HG03442 (cell line): ENCODE measurements at regions not wholly inside any gene's neighbourhood (a gene's known extent, or its start where the extent isn't known, plus 50 kb on each side); places are given as distances from the start of the nearest gene placed in this dataset.
"Not testable (repeated sequence)": the region's sequence is repeated elsewhere in the genome, so short reads cannot be mapped to it uniquely, and the experiment has no call there.

Experiments
- ATAC-seq: cut with Tn5 transposase; IDR thresholded peaks from one replicate; pipeline ENCODE4 v1.9.1; 2021; ENCODE audit warnings: mild to moderate bottlenecking, moderate library complexity; ENCODE audit not compliant: unreplicated experiment

- no peak for ATAC-seq
Observed at GRCh38 chr5:98516701-98517100, 256.8 kb upstream of the RGMB start.

GRCh38 chr5:98517560-98518366 lies 255.7 kb upstream of the RGMB start:
- no peak for ATAC-seq

DNA sequence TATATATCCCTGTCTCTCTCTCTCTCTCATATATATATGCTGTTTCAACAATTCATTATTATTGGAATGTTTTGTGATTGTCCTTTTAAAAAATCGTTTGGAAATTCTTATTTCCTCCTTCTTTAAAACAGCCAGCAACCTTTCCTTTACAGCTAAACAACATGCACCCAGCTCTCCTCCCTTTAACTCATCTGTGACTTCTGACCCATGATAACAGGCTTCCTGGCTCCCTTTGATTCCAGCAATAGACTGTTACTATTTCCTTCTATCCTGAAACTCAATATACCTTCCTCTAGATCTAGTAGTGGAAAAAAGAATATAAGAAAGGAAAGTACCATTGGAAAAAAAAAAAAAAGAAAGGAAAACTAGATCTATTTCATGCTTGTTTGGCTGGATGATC lies 254.7 kb upstream of the RGMB start:
- no peak for ATAC-seq

GRCh38 chr5:98519571-98519970 lies 253.9 kb upstream of the RGMB start:
- ATAC-seq: no peak

- ATAC-seq: no peak
Observed at GRCh38 chr5:98521821-98522220, 251.6 kb upstream of the RGMB start.

DNA sequence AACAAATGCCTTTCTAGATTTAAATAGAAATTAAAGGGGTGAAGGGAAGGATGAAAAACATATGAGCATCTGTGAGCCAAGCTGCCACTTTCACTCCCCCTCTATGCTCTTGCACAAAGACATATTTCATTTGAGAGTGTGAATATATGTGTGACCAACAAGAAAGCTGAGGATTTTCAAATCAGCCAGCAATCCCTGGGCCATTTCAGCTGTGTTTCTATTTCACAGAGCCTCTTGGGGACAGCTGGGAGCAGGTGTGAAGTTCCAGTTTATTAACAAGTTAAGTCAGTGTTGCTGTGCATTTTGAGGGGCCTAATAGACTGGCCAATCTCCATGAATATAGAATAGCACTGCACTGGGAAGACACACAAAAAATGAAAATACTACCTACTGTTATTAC lies 248.7 kb upstream of the RGMB start:
- no peak for ATAC-seq

- ATAC-seq: no peak
Observed at GRCh38 chr5:98527846-98528245, 245.6 kb upstream of the RGMB start.

GRCh38 chr5:98529321-98529720 lies 244.1 kb upstream of the RGMB start:
- no peak for ATAC-seq

GRCh38 chr5:98530224-98530623 lies 243.2 kb upstream of the RGMB start:
- no peak for ATAC-seq

GRCh38 chr5:98535901-98536300 lies 237.6 kb upstream of the RGMB start:
- ATAC-seq: no peak

DNA sequence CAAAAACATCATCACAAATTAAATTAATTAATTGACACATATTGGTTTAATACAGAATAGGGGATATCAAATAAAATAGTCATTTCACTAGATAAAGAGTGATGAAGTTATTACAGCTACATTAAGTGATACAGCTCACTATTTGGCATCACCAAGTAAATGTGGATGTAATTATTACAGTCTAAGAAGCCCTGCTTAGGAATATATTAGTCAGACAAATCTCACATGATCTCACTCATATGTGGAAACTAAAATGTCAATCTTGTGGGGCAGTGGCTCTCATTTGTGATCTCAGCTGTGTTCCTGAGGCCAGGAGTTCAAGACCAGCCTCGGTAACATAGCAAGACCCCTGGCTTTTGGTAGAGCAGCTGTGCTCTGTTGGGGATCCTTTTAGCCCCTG lies 233.4 kb upstream of the RGMB start:
- ATAC-seq: no peak

DNA sequence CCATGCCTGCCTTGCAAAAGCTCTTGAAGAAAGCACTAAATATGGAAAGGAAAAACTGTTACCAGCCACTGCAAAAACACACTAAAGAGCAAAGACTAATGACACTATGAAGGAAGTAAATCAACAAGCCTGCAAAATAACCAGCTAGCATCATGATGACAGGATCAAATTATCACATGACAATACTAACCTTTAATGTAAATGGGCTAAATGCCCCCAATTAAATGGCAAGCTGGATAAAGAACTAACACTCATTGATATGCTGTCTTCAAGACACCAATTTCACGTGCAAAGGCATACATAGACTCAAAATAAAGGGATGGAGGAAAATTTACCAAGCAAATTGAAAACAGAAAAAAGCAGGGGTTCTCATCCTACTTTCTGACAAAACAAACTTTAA lies 231.8 kb upstream of the RGMB start:
- no peak for ATAC-seq

DNA sequence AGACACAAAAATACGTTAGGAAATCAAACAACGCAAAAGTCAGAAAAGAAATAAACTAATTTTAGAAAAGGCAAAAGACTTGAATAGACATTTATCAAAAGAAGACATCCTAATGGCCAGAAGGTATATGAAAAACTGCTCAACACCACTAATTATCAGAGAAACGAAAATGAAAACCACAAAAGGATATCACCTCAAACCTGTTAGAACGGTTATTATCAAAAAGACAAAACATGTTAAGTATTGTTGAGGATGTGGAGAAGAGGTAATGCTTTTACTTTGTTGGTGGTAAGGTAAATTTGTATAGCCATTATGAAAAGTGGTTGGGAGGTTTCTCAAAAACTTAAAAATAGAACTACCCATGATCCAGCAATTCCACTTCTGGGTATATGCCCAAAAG lies 230.0 kb upstream of the RGMB start:
- no peak for ATAC-seq

- not testable (repeated sequence) for ATAC-seq
Observed at GRCh38 chr5:98546924-98547323, 226.5 kb upstream of the RGMB start.

DNA sequence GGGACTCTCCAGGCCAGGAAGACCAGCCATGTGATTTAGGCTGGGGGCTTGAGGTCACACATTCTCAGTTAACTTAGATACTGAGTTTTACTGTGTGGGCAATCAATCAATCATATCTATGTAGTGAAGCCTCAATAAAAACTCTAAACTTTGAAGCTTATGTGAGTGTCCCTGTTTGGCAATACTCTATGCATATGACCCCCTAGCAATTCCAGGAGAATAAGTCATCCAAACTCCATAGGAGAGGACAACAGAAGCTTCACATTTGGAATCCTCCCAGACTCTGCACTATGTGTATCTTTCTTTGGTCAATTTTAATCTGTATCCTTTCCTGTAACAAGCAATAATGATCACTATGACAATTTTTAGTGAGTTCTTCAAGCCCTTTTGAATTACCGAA lies 216.8 kb upstream of the RGMB start:
- no peak for ATAC-seq

- ATAC-seq: no peak
Observed at GRCh38 chr5:98557916-98558315, 215.5 kb upstream of the RGMB start.

DNA sequence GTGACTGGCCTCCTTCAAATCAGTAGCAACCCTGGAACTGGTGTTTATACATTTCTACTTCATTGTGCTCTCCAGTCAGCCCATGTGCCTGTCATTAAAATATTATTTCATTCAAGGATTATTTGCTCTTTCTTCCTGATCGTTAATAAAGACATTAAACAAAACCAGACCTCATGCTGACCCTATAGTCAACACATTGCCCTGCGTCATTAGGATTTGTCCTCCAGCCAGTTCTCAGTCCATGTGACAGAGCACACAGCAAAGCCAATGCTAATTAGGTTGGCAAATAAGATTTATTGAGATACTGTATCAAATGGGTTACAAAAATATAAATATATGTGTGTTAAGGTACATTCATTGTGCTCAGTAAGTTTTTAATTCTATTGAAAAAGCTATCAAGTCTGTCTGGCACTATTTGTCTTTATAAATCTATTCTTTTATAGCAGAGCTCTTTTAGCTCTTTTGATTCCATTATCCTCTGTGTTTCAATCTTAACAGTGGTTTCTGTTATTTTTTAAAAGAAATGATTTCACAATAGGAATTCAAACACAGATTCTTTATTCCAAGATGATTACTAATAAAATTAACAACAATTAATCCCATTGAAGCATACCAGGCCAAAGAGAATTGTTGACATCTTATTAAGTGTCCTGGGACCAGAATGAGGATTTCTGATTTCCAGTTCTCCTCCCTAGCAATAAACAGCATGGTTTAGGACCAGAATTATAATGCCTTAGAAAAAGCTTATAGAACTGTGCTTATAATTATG lies 209.4 kb upstream of the RGMB start:
- ATAC-seq: no peak

DNA sequence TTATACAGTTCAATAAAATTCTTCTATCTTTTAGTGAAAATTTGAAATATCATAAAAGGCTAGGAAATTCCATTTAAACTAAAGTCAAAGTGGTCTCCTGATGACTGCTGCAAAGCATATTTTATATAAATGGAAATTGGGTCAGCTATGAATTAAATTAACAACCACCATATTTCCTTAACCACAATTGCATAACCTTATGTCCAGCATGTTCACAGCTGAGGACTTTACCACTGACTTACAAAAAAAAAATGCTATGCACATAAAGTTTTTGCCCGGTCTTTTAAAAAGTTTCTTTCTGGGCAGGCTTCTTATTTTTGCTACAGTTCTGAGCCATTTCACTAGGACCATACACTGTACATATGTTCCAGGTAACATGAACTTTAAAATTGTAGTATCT lies 208.6 kb upstream of the RGMB start:
- no peak for ATAC-seq

- ATAC-seq: no peak
Observed at GRCh38 chr5:98568336-98568735, 205.1 kb upstream of the RGMB start.

DNA sequence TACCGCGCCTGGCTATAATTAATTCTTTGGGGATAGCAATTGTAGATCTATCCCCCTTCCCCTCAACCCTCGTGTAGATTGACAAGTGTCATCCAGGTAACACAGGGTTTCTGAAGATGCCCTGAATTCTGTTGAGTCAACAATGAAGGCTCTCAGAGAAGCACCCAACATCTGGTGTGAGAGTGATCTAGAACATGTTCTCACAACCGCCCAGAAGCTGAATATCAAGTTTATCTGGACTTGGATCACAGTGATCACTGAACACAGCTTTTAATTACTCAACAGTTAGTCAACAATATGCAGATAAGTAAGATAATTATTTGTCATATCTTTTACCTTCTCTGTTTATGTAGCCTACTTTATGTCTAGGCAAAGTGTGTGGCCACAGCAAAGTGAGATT lies 204.2 kb upstream of the RGMB start:
- ATAC-seq: no peak

DNA sequence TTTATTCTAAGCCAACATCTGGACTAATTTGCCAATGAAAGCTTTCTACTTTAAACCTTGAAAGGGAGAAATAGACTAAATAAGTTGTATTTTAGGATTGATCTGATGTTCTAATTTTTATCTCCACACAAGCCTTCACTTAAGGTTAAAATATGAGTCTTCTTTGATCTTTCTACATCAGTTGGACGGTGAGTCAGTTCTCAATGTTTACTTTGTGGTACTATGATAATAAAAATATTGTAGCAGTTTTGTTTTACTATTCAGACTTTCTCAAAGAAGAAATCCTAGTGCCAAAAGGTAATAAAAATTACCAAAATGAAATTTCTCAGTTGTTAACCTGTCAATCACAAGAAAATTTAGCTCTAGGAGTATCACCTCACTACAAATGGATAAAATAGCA lies 203.5 kb upstream of the RGMB start:
- ATAC-seq: no peak

DNA sequence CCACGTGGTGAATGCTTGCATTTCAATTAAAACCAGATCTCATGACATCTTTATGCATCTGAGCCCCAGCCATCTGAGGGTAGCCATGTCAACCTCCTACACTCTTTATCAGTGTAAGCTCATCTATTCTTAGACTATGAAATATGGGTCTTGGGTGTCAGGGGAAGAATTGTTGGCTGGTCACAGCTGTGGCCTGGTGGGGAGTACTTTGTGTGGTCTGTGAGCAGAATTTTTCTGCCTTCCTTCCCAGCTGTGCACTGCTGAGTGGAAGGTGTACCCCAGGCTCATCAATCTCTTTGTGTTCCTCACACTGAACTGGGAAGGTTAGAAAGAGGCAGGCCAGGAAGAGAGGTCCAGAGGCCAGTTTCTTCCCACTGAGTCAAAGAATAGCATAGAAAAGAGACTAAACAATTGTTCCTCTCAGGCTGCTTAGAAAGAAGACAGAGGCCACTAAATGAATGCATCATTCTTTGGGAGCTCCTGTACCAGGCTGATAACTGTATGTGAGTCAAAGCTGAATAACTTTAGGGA lies 202.7 kb upstream of the RGMB start:
- no peak for ATAC-seq
